Activated CD4-positive, alpha-beta T cell treated with anti-CD3 and anti-CD28 coated beads, Interleukin-10, Interleukin-2, amounts not matched to agents 100 ng/mL and 50 ng/mL, durations not matched to agents 16 hours and 8 hours (primary cell): ENCODE measurements at regions not wholly inside any gene's neighbourhood (a gene's known extent, or its start where the extent isn't known, plus 50 kb on each side); places are given as distances from the start of the nearest gene placed in this dataset.
"Not testable (repeated sequence)": the region's sequence is repeated elsewhere in the genome, so short reads cannot be mapped to it uniquely, and the experiment has no call there.

Source experiments
- DNase-seq: peaks from one replicate; pipeline ENCODE4 v3.0.0-alpha.2; 2020

DNA sequence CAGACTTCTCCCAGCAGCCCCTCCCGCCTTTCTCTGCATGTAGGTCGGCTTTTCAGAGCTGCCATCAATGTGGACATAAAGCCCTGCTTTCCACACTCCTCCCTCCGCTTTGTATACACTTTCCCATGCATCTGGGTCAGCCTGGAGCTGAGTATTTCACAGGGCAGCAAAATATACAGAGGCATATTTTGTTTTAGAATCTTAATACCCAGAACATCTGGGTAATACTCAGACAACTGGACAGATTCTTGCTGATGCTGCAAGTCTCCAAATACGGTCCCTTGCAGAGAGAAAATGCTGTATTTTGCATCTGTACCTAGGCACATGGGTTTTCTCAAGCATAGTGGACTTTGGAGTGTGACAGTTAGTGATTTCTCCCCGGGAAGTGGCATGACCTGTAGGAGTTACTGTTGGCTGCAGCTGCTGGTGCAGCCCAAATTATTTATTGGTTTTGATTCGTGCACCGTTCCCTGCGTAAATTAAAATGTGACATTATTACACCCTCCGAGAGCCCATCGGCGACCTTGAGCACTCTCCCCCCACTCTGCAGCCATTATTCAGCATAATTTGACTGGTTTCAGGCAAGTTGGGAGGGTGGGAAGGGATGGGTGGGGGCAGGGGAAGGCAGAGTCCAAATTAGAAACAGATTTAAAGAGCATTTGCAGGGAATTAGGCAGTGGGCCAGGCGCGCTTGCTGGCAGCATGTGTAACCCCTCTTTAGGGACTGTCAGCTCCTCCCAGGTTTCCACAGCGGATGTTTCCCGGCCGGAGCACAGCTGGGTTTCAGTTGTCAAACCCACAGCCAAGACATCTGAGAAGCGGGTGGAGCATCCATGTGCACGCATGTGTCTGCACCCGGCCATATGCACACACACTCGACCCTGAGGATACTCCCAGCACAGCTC is 100.8 kb downstream of the CPN2 start:
- no peak for DNase-seq

DNA sequence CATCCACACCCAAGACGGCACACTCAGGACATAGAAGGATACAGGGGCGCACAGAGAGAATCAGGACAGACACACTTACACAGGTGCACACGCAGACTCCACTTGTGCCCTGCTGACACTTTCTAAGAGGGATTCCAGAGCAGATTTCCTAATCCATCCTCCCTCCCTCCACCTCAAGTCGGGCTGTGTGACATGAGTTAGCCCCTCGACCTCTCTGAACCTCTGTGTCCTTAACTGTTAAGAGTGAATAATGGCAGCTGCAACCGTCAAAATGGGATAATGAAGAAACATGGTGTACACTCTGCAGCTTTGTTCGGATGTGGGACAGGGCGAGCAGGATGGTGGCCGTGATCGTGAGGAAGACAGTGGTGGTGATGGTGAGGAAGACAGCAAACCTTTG is 100.1 kb downstream of the CPN2 start:
- DNase-seq: no peak

DNA sequence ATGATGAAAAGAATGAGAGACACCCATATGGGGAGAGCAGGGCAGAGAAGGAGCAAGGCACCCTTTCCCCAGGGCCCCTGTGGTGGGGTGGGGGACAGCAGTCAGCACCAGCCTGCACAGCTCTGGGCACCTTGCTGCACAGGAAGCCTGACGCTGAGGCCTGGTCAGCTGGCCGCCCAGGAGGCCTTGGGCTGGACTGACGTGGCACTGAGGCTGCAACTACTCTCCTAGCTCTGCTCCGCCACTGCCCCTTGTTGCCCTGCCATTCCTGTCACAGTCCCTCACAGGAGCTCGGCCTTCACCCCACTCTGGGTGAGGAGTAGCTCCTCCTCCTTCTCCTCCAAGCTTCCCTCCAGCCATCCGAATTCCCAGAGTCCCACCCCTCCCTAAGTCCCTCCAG is 99.7 kb downstream of the CPN2 start:
- no peak for DNase-seq

DNA sequence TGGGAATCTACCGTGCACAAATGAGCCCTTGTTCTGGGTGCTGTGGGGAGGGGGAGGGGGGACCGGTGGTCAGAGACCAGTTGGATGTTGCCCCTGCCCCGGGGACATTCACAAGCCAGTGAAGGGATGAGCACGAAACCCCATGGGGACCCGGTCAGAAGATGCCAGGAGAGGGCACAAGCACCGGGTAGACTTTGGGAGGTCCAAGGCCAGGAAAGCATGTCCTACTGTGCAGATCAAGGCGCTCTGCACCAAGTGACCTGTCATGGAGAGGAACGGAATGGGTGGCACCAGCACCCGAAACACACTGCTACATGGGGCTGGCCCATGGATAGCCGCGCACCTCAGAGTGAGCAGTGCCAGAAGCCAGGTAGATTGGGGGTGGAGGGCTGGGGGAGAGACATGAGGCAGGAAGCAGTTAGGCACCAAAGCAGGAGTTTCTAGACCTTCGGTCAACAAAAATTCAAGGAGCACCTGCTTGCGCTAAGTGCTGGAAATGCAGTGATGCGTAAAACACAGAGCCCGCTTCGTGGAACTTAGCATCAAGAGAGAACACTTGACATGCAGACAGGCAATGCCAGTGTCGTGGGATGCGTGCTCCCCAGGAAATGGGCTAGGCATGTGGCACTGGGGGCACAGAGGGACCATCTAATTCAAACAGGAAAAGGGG is 99.1 kb downstream of the CPN2 start:
- DNase-seq: no peak

GRCh38 chr3:194253270-194253669 is 97.9 kb downstream of the CPN2 start:
- DNase-seq: no peak

GRCh38 chr3:194254040-194254439 is 97.1 kb downstream of the CPN2 start:
- DNase-seq: no peak

- peak; percentile 70 for DNase-seq
Measured at GRCh38 chr3:194255252-194256039, 95.7 kb downstream of the CPN2 start.

DNA sequence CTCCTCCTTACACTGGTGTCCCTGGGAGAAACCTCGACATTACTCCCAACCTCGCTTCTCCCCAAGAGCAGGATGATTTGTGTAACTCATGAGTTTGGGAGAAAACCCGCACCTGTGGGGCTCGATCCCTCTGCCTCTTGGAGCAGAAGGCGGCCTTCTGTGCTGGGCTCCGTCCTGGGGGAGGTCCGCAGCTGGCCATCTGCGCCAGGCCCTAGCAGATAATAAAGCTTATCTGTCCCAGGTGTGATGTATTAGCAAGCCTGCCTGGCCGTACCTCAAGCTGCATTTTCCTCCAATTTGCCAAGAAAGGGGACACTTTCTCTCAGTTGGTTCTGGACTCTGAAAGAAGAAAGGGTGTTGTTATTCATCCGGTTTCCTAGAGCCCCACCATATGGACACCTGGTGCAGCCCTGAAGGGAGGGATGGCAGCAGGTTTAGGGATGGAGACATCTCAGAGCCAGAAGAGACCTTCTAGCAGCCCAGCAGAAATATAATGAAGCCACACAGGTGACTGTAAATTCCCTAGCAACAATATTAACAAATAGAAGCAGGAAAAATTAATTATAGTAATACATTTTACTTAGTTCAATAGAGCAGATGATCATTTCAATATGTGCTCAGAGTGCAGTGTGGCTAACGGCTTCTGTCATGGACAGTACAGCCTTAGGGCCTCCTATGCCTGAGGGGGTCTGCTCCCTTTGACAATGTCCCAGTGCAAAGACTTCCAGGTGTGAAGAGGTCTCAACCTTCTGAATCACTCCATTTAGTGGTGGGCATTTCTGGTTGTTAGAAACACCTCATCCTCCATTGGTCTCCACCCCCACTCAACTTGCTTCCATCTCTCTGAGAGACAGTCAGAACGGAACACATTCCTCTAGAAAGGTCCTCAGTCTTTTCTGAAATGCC is 94.8 kb downstream of the CPN2 start:
- DNase-seq: no peak

- DNase-seq: no peak
Measured at GRCh38 chr3:194257151-194257621, 93.9 kb downstream of the CPN2 start.

- DNase-seq: no peak
Measured at GRCh38 chr3:194257916-194258668, 93.0 kb downstream of the CPN2 start.

DNA sequence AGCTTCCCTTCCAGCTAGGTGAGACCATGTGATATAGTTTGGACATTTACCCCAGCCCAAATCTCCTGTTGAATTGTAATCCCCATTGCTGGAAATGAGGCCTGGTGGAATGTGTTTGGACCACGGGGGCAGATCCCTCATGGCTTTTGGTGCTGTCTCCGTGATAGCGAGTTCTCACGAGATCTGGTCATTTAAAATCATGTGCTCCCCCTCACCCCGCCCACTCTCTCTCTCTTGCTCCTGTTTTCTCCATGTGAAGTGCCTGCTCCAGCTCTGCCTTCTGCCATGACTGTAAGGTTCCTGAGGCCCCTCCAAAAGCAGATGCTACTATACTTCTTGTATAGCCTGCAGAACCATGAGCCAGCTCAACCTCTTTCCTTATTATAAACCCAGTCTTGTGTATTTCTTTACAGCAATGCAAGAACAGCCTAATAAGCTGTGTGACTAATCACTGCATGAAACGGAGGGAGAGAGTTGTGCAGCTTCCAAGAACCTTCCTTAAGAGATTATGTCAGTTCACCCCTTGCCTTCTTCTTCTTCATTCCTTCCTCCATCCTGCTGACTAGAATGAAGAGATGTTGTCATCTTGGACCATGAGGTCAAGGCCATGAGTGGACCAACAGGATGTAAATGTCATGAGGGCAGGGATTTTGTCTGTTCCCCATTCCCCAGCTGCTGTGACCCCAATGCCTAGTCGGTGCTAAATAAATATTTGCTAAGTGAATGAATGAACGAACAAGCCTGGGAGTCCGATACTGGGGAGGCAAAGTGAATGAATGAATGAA is 91.0 kb downstream of the CPN2 start:
- DNase-seq: no peak

- DNase-seq: no peak
Measured at GRCh38 chr3:194261581-194262063, 89.5 kb downstream of the CPN2 start.

GRCh38 chr3:194262176-194262924 is 88.8 kb downstream of the CPN2 start:
- no peak for DNase-seq

DNA sequence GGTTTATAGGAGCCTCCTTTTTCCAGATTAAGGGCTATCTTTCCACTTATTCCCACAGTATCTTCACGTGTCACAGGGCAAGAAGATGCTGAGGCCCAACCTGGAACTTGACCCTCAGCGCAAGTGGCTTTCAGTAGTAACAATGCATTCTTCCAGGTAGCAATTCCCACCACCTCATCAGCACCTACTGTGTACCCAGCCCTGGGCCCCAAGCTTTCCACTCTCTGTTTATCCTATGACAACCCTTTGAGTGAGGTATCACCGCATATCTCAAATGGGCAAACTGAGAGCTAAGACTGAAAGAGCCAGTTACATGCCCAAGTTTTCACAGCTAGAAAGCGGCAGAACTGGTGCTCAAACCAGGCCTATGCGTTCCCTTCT is 88.2 kb downstream of the CPN2 start:
- DNase-seq: no peak

GRCh38 chr3:194264631-194265504 is 86.3 kb downstream of the CPN2 start:
- DNase-seq: not testable (repeated sequence)

- no peak for DNase-seq
Measured at GRCh38 chr3:194265505-194265892, 85.6 kb downstream of the CPN2 start.

GRCh38 chr3:194265996-194266964 is 84.8 kb downstream of the CPN2 start:
- DNase-seq: no peak
